HG02759 (cell line): ENCODE measurements at regions not wholly inside any gene's neighbourhood (a gene's known extent, or its start where the extent isn't known, plus 50 kb on each side); places are given as distances from the start of the nearest gene placed in this dataset.

Source experiments
- ATAC-seq: cut with Tn5 transposase; IDR thresholded peaks from one replicate; pipeline ENCODE4 v1.9.1; 2021; ENCODE audit warnings: mild to moderate bottlenecking, moderate library complexity; ENCODE audit not compliant: unreplicated experiment

DNA sequence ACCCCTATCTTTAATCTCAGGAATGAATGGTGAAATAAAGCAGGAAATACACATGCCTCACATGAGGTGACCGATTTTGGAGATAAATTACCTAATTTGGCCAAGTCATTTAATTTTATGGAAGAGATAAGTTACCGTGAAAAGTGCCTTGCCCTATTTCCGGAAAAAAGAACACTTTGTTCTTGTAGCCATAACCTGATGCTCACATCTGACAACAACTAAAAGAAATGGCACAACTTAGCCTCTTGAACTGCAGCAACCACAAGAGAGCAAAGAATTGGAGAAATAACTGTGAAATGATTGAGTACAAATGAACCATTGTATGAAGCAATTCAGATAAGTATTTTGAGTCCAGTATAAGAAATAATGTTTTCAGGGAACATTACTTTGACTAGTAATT lies 628.1 kb upstream of the TYRP1 start:
- no peak for ATAC-seq

GRCh38 chr9:12065686-12066085 lies 627.5 kb upstream of the TYRP1 start:
- ATAC-seq: no peak

DNA sequence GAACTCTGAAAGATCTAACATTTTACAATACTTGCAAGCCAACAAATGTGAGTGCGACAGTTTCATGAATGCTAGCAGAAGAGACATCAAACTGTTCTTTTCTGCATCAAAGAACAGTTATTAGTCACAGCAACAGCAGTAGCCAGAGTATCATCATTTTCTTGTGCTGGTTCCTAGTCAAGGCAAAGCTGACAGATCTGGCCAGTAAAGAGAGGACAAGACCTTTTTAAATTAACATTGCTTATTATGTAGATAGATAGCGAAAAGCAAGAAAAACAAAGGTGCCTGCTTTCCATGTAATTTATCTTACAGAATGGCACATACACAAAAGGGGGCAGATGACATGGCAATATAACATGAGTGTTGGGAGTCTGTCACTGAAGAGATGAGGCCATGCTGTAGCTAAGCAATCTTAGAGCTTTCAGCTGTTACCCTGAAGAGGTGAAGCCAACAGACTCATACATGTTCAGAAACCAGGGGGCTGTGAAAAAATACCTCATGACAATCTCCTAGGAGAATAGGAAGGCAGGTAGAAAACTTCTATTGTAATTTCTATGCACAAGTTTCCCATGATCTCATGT lies 626.6 kb upstream of the TYRP1 start:
- no peak for ATAC-seq

DNA sequence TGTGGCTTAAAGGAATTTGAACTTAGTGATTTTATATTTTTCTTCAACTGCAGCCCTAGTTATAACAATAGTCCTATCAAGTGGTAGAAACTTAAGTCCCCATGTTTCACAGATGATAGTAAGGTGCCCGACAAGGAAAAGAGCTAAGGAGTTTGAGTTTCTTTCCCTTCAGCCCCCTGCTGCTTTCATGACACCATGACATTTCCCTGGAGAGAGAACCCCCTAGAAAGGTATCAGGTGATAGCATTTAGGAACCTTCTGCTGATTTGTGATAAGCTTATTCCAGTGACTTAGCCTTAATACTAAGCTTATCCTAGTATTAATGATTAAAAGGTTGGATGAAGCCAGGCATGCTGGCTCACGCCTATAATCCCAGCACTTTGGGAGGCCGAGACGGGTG lies 623.8 kb upstream of the TYRP1 start:
- no peak for ATAC-seq

DNA sequence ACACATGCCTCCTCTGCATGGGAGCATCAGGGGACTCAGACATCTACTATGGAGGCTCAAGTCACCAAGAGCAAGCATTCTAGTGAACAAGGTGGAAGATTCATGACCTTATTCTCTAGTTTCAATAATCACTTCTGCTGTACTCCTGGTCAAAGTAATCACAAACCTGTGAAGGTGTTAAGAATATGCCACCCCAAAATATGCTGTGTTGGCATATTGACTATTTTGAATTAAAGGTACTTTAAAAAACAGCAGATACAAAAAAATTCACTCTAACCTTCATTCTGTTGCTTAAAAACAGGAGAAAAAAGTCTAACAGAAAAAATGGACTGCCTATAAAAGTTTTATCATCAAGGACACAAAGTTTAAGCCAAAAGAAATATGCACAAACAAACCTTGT lies 607.8 kb upstream of the TYRP1 start:
- no peak for ATAC-seq

GRCh38 chr9:12091865-12092527 lies 601.2 kb upstream of the TYRP1 start:
- ATAC-seq: no peak

DNA sequence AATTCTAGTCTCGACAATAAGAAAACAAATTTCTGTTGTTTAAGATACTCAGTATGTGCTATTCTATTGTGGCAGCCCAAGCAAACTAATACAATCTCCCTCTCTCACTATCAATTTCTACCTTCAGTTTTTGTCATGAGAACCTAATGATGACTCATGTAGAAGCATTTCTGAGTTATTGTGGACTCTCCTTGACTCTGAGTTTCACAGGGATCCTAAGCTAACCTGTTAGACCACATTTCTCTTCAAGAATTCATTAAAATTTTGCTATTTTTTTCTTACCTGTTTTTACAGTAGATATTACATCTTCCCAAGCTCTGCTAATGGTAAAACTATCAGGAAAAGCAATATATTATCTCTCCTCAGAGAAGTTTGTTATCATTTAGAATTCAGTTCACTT lies 599.1 kb upstream of the TYRP1 start:
- no peak for ATAC-seq

DNA sequence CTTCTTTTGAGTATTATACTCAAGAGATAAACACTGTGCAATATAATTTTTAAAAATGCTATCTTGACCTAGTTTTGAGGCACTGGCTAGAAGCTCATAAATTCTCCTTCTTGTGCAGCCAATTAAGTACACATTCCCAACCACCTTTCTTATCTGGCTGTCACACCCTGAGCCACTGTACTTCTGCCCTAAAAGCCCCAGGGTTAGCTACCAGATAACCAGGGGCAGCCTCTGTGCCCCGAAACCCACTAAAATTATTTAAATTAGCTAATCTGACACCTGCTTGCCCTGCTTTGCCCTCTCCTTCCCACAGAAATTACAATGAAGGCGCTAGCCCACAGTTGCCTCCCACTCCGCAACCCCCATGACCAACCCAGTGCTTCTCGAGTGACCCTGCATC lies 597.3 kb upstream of the TYRP1 start:
- no peak for ATAC-seq

- ATAC-seq: no peak
These were observed 559.8 kb upstream of the TYRP1 start for GRCh38 chr9:12133416-12133815.

DNA sequence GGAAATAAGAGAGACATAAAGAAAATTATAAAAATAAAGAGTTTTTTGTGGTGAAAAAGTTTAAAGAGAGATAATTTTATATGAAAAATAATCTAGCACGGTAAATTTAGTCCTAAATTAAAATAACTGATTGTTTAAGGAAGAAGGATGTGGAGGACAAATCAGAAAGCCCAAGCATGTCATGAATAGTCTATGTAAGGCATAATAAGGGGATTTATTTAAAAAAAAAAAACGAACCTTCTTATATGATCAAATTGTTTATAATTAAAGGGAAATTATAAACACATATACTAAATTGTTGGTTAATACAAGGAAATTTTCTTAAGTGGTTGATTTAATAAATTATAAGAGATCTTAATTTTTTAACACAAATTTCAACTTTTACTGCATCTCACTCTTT lies 551.8 kb upstream of the TYRP1 start:
- no peak for ATAC-seq

- no peak for ATAC-seq
These were observed 537.6 kb upstream of the TYRP1 start for GRCh38 chr9:12155401-12156134.

GRCh38 chr9:12162181-12162815 lies 530.9 kb upstream of the TYRP1 start:
- no peak for ATAC-seq

GRCh38 chr9:12163723-12164458 lies 529.3 kb upstream of the TYRP1 start:
- ATAC-seq: no peak

DNA sequence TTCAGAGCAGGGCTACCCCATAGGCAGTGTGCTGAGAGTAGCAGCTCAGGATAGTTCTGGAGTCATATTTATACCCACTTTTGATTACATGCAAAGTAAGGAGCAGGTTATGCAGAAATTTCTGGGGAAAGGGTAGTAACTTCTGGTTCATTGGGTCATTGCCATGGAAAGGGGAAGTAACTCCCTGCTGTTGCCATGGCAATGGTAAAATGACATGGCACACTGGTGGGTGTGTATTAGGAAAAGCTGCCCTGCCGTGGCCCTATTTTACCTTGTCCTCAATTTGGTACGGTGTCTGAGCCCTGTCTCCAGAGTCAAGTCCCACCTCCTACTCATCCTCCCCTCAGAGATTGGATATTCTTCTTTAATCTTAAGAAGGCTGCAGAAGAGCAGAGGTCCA lies 526.7 kb upstream of the TYRP1 start:
- no peak for ATAC-seq

- ATAC-seq: no peak
These were observed 522.7 kb upstream of the TYRP1 start for GRCh38 chr9:12170456-12170855.

GRCh38 chr9:12178634-12179033 lies 514.6 kb upstream of the TYRP1 start:
- ATAC-seq: no peak

DNA sequence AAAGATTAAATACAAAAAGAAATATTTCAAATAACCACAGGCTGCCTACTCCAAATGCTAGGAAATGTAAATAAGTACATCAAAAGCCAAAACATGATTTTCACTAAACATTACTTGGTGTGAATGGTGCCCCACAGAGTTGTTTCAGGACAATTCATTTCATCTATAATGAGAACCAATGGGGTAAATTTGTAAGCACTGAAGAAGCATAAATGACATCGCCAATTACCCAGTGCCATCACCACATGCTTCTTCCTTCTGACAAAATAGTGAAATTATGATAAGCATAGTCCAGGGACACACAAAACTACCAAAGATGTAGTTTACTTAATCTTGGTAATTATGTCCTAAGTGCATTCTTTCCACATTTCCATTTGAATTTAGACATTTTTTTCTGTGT lies 510.4 kb upstream of the TYRP1 start:
- ATAC-seq: no peak

GRCh38 chr9:12183321-12183720 lies 509.9 kb upstream of the TYRP1 start:
- ATAC-seq: no peak

- no peak for ATAC-seq
These were observed 507.3 kb upstream of the TYRP1 start for GRCh38 chr9:12185856-12186255.

DNA sequence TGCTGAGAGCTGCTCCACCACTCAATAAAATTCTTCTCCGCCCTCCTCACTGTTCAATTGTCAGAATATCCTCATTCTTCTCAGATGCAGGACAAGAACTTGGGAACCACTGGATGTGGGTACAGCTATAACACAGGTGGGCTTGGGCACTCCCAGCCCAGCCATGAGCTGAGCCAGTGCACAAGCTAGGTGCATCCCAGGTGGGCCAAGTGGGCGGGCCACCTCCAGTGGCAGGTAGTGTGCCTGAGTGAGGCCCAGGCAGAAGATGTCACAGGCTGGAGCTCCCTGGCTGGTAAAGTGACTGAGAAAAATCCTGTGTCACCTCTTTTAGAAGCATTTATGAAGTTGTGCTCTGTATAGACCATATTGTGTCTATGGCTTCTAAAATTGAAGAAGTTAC lies 501.6 kb upstream of the TYRP1 start:
- ATAC-seq: no peak

DNA sequence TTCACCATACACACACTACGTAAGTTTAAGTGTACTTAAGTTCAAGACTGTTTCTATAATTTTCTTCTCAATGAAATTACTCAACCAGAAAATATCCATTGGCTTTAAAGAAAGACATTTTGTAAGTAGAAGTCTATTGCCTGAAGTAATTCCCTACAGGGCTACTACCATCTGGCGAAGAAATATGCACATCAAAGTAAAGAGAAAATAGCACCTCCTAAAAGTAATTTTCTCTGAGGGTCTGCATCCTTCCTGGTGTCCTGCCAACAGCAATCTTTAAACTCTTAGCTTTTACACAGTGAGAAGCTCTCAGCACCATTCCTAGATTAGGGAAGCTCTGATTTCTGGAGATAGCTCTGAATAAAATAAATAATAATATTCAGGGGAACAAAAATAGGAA lies 498.5 kb upstream of the TYRP1 start:
- no peak for ATAC-seq
